ENCODE measurements at regions not wholly inside any gene's neighbourhood (a gene's known extent, or its start where the extent isn't known, plus 50 kb on each side); places are given as distances from the start of the nearest gene placed in this dataset.

GRCh38 chr4:41838590-41838989 lies 90.1 kb upstream of the PHOX2B start:
- no peak for TF ChIP-seq POLR2A (IDR thresholded peaks at IDR 0.05)
- no peak for TF ChIP-seq CTCF (IDR thresholded peaks at IDR 0.05)
